ENCODE measurements at regions not wholly inside any gene's neighbourhood (a gene's known extent, or its start where the extent isn't known, plus 50 kb on each side); places are given as distances from the start of the nearest gene placed in this dataset.

- no peak for DNase-seq
- Histone ChIP-seq H3K27me3 (no peaks in the 10 kb centered on the region), H3K4me3 (replicated peaks in 1 of 3) (no peak overlapping the region), H3K36me3 (no peaks in the 10 kb centered on the region), H3K27ac (no peak overlapping the region), H3K9me3 (no peaks in the 10 kb centered on the region), H3K4me1 (no peaks in the 10 kb centered on the region)
- WGBS, 2 donors = 86 to 87% methylated on average over 2 of the region's 2 CpGs
- intact Hi-C loops (cut with DNase I) = no loop called here
- TF ChIP-seq POLR2A (IDR thresholded peaks at IDR 0.05) (no peak), CTCF (IDR thresholded peaks at IDR 0.05) (no peak)
Measured at GRCh38 chr16:60484901-60485300, 1551.3 kb downstream of the CDH8 start.

- TF ChIP-seq POLR2A (IDR thresholded peaks at IDR 0.05) (no peak), CTCF (IDR thresholded peaks at IDR 0.05) (no peak)
- Histone ChIP-seq H3K27me3 (no peaks in the 10 kb centered on the region), H3K36me3 (no peaks in the 10 kb centered on the region), H3K4me3 (replicated peaks in 1 of 3) (no peak overlapping the region), H3K27ac (no peak overlapping the region), H3K4me1 (no peaks in the 10 kb centered on the region), H3K9me3 (no peaks in the 10 kb centered on the region)
- WGBS, 2 donors = 73 to 80% methylated on average over 2 of the region's 2 CpGs
- intact Hi-C loops (cut with DNase I) = no loop called here
- DNase-seq = no peak
Measured at GRCh38 chr16:60481591-60481990, 1554.6 kb downstream of the CDH8 start.

GRCh38 chr16:60478810-60479209, 1557.4 kb downstream of the CDH8 start:
- 92 to 94% methylated on average over 1 of the region's 1 CpG for WGBS, 2 donors
- DNase-seq = no peak
- Histone ChIP-seq H3K4me3 (replicated peaks in 1 of 3) (no peak overlapping the region), H3K36me3 (no peaks in the 10 kb centered on the region), H3K27me3 (no peaks in the 10 kb centered on the region), H3K4me1 (no peaks in the 10 kb centered on the region), H3K9me3 (no peaks in the 10 kb centered on the region), H3K27ac (no peak overlapping the region)
- no peak for TF ChIP-seq CTCF (IDR thresholded peaks at IDR 0.05)
- no peak for TF ChIP-seq POLR2A (IDR thresholded peaks at IDR 0.05)
- intact Hi-C loops (cut with DNase I) = no loop called here

- Histone ChIP-seq H3K4me1 (no peaks in the 10 kb centered on the region), H3K27ac (no peak overlapping the region), H3K36me3 (no peaks in the 10 kb centered on the region), H3K9me3 (no peaks in the 10 kb centered on the region), H3K27me3 (no peaks in the 10 kb centered on the region), H3K4me3 (replicated peaks in 1 of 3) (no peak overlapping the region)
- TF ChIP-seq CTCF (IDR thresholded peaks at IDR 0.05) (no peak), POLR2A (IDR thresholded peaks at IDR 0.05) (no peak)
- intact Hi-C loops (cut with DNase I) = no loop called here
- 82 to 84% methylated on average over 1 of the region's 1 CpG for WGBS, 2 donors
- DNase-seq = no peak
Measured at GRCh38 chr16:60463986-60464385, 1572.3 kb downstream of the CDH8 start.

GRCh38 chr16:60459463-60459862, 1576.8 kb downstream of the CDH8 start:
- Histone ChIP-seq H3K27ac (no peak overlapping the region), H3K4me3 (replicated peaks in 1 of 3) (no peak overlapping the region), H3K4me1 (no peaks in the 10 kb centered on the region), H3K27me3 (no peaks in the 10 kb centered on the region), H3K36me3 (no peaks in the 10 kb centered on the region), H3K9me3 (no peaks in the 10 kb centered on the region)
- TF ChIP-seq CTCF (IDR thresholded peaks at IDR 0.05) (no peak), POLR2A (IDR thresholded peaks at IDR 0.05) (no peak)
- WGBS, 2 donors = 80 to 83% methylated on average over 2 of the region's 2 CpGs
- no peak for DNase-seq
- intact Hi-C loops (cut with DNase I) = no loop called here
